Small intestine (tissue), 7 donors: ENCODE measurements at regions not wholly inside any gene's neighbourhood (a gene's known extent, or its start where the extent isn't known, plus 50 kb on each side); places are given as distances from the start of the nearest gene placed in this dataset.
A peak's percentile ranks its signal among the peaks of the same experiment; 100 is the strongest.

Experiments used
- DNase-seq, 2 donors: peaks; one replicate each; pipeline versions ENCODE4 v3.0.0 to v3.0.0-alpha.2; 2013
- FAIRE-seq: peaks from 2 replicates; lab custom pipeline; 2012; peaks lifted over from hg19 to GRCh38; lab: Jason Lieb, UNC
- H3K27ac ChIP-seq, 3 donors: one replicate each; pipeline ENCODE4 v1.5.1; 2013; ENCODE audit warnings: low read length in 2 of 3, mild to moderate bottlenecking in 2 of 3, control low read depth in 1 of 3, inconsistent platforms in 1 of 3, low read depth in 1 of 3, moderate library complexity in 1 of 3
- H3K27me3 ChIP-seq, 3 donors: one replicate each; pipeline ENCODE4 v1.6.1; 2013; ENCODE audit warnings: low read length in 3 of 3, inconsistent platforms in 1 of 3; ENCODE audit not compliant: control insufficient read depth in 3 of 3, insufficient read depth in 3 of 3
- H3K36me3 ChIP-seq, 3 donors: one replicate each; pipeline ENCODE4 v1.6.1; 2013; ENCODE audit warnings: low read length in 3 of 3, inconsistent platforms in 1 of 3, low read depth in 1 of 3, mild to moderate bottlenecking in 1 of 3, moderate library complexity in 1 of 3; ENCODE audit not compliant: control insufficient read depth in 3 of 3, insufficient read depth in 2 of 3
- H3K4me1 ChIP-seq, 3 donors: one replicate each; pipeline ENCODE4 v1.6.1; 2013; ENCODE audit warnings: low read length in 2 of 3, inconsistent platforms in 1 of 3, low read depth in 1 of 3, mild to moderate bottlenecking in 1 of 3, moderate library complexity in 1 of 3; ENCODE audit not compliant: control insufficient read depth in 3 of 3, insufficient read depth in 2 of 3
- H3K4me3 ChIP-seq, 3 donors: one replicate each; pipeline ENCODE4 v1.5.1; 2013; ENCODE audit warnings: low read length in 3 of 3, control low read depth in 1 of 3, inconsistent platforms in 1 of 3, low read depth in 1 of 3, mild to moderate bottlenecking in 1 of 3, moderate library complexity in 1 of 3
- H3K9me3 ChIP-seq, 2 donors: one replicate each; pipeline ENCODE4 v1.6.1; 2013; ENCODE audit warnings: low read depth in 1 of 2, low read length in 1 of 2; ENCODE audit not compliant: control insufficient read depth in 2 of 2, insufficient read depth in 1 of 2
- WGBS, 3 donors: extraction: QIAGEN DNeasy Blood & Tissue Kit; methylation state at CpG; one replicate each; pipeline ENCODE4 v1.1.7; 2013; 5-methylcytosine and 5-hydroxymethylcytosine counted together
- donor health status: healthy with polysubstance abuse.
- donor health status: control.
- donor health status: control.
- donor health status: Bipolar disorder and iron deficiency.
- donor health status: healthy.

GRCh38 chr17:27977751-27978688, 64.5 kb upstream of the NLK start:
- FAIRE-seq: no peak
- no peaks in the 10 kb centered on the region for H3K27me3 ChIP-seq
- no peak overlapping the region for H3K4me3 ChIP-seq
- no peak overlapping the region for H3K27ac ChIP-seq
- peaks cover 1 to 8% (median 2%) of the 10 kb centered on the region in 3 donors for H3K4me1 ChIP-seq
- DNase-seq: no peak
- no peaks in the 10 kb centered on the region for H3K36me3 ChIP-seq
- 76 to 80% (median 79%) methylated on average over 5 of the region's 5 CpGs for WGBS, 3 donors
- H3K9me3 ChIP-seq: no peaks in the 10 kb centered on the region

GRCh38 chr17:27978689-27979175, 63.7 kb upstream of the NLK start:
- H3K4me3 ChIP-seq: no peak overlapping the region
- DNase-seq (no peak), FAIRE-seq (no peak)
- H3K27ac ChIP-seq: no peak overlapping the region
- H3K27me3 ChIP-seq: no peaks in the 10 kb centered on the region
- H3K9me3 ChIP-seq: no peaks in the 10 kb centered on the region
- H3K4me1 ChIP-seq: peaks cover 1 to 13% (median 2%) of the 10 kb centered on the region in 3 donors
- WGBS, 3 donors: 61 to 88% (median 75%) methylated on average over 5 of the region's 5 CpGs
- H3K36me3 ChIP-seq: no peaks in the 10 kb centered on the region

GRCh38 chr17:27980043-27980442, 62.4 kb upstream of the NLK start:
- no peak for DNase-seq
- Histone ChIP-seq H3K9me3 (no peaks in the 10 kb centered on the region), H3K36me3 (no peaks in the 10 kb centered on the region), H3K27me3 (no peaks in the 10 kb centered on the region), H3K4me3 (no peak overlapping the region), H3K27ac (no peak overlapping the region), H3K4me1 (peaks cover 1 to 13% (median 2%) of the 10 kb centered on the region in 3 donors)
- WGBS, 3 donors: 72 to 87% (median 84%) methylated on average over 3 of the region's 3 CpGs
- FAIRE-seq: no peak

- Histone ChIP-seq H3K27me3 (no peaks in the 10 kb centered on the region), H3K9me3 (no peaks in the 10 kb centered on the region), H3K4me1 (peaks cover 1 to 13% (median 2%) of the 10 kb centered on the region in 3 donors), H3K4me3 (no peak overlapping the region), H3K36me3 (no peaks in the 10 kb centered on the region), H3K27ac (no peak overlapping the region)
- FAIRE-seq (no peak), DNase-seq (no peak)
- 80 to 89% (median 81%) methylated on average over 3 of the region's 3 CpGs for WGBS, 3 donors
Measured at GRCh38 chr17:27981978-27982377, 60.5 kb upstream of the NLK start.

GRCh38 chr17:27982688-27983087, 59.8 kb upstream of the NLK start:
- 43 to 55% (median 49%) methylated on average over 2 of the region's 2 CpGs for WGBS, 3 donors
- H3K36me3 ChIP-seq: no peaks in the 10 kb centered on the region
- no peaks in the 10 kb centered on the region for H3K9me3 ChIP-seq
- no peak overlapping the region for H3K4me3 ChIP-seq
- peaks cover 1 to 13% (median 2%) of the 10 kb centered on the region in 3 donors for H3K4me1 ChIP-seq
- no peaks in the 10 kb centered on the region for H3K27me3 ChIP-seq
- no peak for FAIRE-seq
- H3K27ac ChIP-seq: no peak overlapping the region
- DNase-seq: peak; percentile 57 to 71

GRCh38 chr17:27983853-27984252, 58.6 kb upstream of the NLK start:
- H3K4me1 ChIP-seq: peaks cover 1 to 13% (median 2%) of the 10 kb centered on the region in 3 donors
- FAIRE-seq (no peak), DNase-seq (no peak)
- H3K36me3 ChIP-seq: no peaks in the 10 kb centered on the region
- WGBS, 3 donors: 88 to 89% (median 89%) methylated on average over 1 of the region's 1 CpG
- no peaks in the 10 kb centered on the region for H3K9me3 ChIP-seq
- no peak overlapping the region for H3K27ac ChIP-seq
- H3K4me3 ChIP-seq: no peak overlapping the region
- H3K27me3 ChIP-seq: no peaks in the 10 kb centered on the region

GRCh38 chr17:27984404-27984803, 58.1 kb upstream of the NLK start:
- FAIRE-seq: no peak
- 52 to 69% (median 61%) methylated on average over 3 to 7 of the region's 7 CpGs for WGBS, 3 donors
- no peak for DNase-seq
- Histone ChIP-seq H3K27ac (no peak overlapping the region), H3K4me3 (no peak overlapping the region), H3K36me3 (no peaks in the 10 kb centered on the region), H3K4me1 (peaks cover 1 to 13% (median 2%) of the 10 kb centered on the region in 3 donors), H3K9me3 (no peaks in the 10 kb centered on the region), H3K27me3 (no peaks in the 10 kb centered on the region)

GRCh38 chr17:27984816-27985215, 57.7 kb upstream of the NLK start:
- no peak for FAIRE-seq
- DNase-seq: no peak
- Histone ChIP-seq H3K27me3 (no peaks in the 10 kb centered on the region), H3K4me1 (peaks cover 1 to 13% (median 2%) of the 10 kb centered on the region in 3 donors), H3K4me3 (no peak overlapping the region), H3K36me3 (no peaks in the 10 kb centered on the region), H3K9me3 (no peaks in the 10 kb centered on the region), H3K27ac (no peak overlapping the region)
- WGBS, 3 donors: 53 to 55% (median 54%) methylated on average over 6 of the region's 6 CpGs
